ENCODE measurements at regions not wholly inside any gene's neighbourhood (a gene's known extent, or its start where the extent isn't known, plus 50 kb on each side); places are given as distances from the start of the nearest gene placed in this dataset.

GRCh38 chr7:81529785-81530184, 240.1 kb downstream of the HGF start:
- no peak for TF ChIP-seq CTCF (conservative IDR thresholded peaks at IDR 0.05 in 1 of 2, IDR thresholded peaks at IDR 0.05 in 1 of 2; ENCODE audit: extremely low read depth in 1 of 2, insufficient read depth in 1 of 2, low read depth in 1 of 2, low read length in 2 of 2)
- TF ChIP-seq EZH2 (IDR thresholded peaks at IDR 0.05; ENCODE audit: borderline replicate concordance, low read length): no peak
